Right atrium auricular region (tissue), 2 donors: ENCODE measurements at regions not wholly inside any gene's neighbourhood (a gene's known extent, or its start where the extent isn't known, plus 50 kb on each side); places are given as distances from the start of the nearest gene placed in this dataset.

ENCODE experiments used
- DNase-seq: peaks from one replicate; pipeline ENCODE4 v3.0.0-alpha.2; 2019; ENCODE audit warnings: low spot score
- H3K27ac ChIP-seq, 2 donors: fragments of 200-600 bp; sonication (generic); 1 replicate in 1 of 2; 2 replicates in 1 of 2; pipeline ENCODE4 v1.5.1; 2016 to 2019
- H3K27me3 ChIP-seq, 2 donors: fragments of 200-600 bp; sonication (generic); one replicate each; pipeline versions ENCODE4 v1.5.1 to v1.6.0; 2017 to 2019
- H3K36me3 ChIP-seq: fragments of 200-600 bp; sonication (generic); one replicate; pipeline ENCODE4 v1.5.1; 2016
- H3K4me1 ChIP-seq, 2 donors: fragments of 200-600 bp; sonication (generic); one replicate each; pipeline versions ENCODE4 v1.5.1 to v1.6.0; 2017 to 2019
- H3K4me3 ChIP-seq, 2 donors: fragments of 200-600 bp; sonication (generic); 1 replicate in 1 of 2; 2 replicates in 1 of 2; pipeline ENCODE4 v1.5.1; 2017 to 2019; ENCODE audit warnings: mild to moderate bottlenecking in 1 of 2, moderate library complexity in 1 of 2
- H3K9me3 ChIP-seq, 2 donors: fragments of 200-600 bp; sonication (generic); one replicate each; pipeline ENCODE4 v1.5.1; 2019
- CTCF ChIP-seq, 2 donors: fragments of 200-600 bp; sonication (generic); IDR thresholded peaks; one replicate each; pipeline ENCODE4 v1.5.1; 2019; ENCODE audit warnings: antibody characterized with exemption in 2 of 2

- no peak overlapping the region for H3K27ac ChIP-seq
- no peak for DNase-seq
- H3K27me3 ChIP-seq, result no peaks in the 10 kb centered on the region
- no peak for TF ChIP-seq CTCF (IDR thresholded peaks at IDR 0.05)
- H3K4me1 ChIP-seq, result no peaks in the 10 kb centered on the region
- no peaks in the 10 kb centered on the region for H3K36me3 ChIP-seq
- H3K4me3 ChIP-seq, result no peak overlapping the region
- H3K9me3 ChIP-seq, result no peaks in the 10 kb centered on the region
Observed at GRCh38 chr6:22056398-22056797, 240.4 kb downstream of the PRL start.

- TF ChIP-seq CTCF (IDR thresholded peaks at IDR 0.05), result no peak
- Histone ChIP-seq H3K9me3 (no peaks in the 10 kb centered on the region), H3K27ac (no peak overlapping the region), H3K36me3 (no peaks in the 10 kb centered on the region), H3K4me3 (no peak overlapping the region), H3K4me1 (no peaks in the 10 kb centered on the region), H3K27me3 (no peaks in the 10 kb centered on the region)
- DNase-seq, result no peak
Observed at GRCh38 chr6:22057962-22058361, 238.9 kb downstream of the PRL start.

- Histone ChIP-seq H3K4me1 (no peaks in the 10 kb centered on the region), H3K9me3 (no peaks in the 10 kb centered on the region), H3K27me3 (no peaks in the 10 kb centered on the region), H3K36me3 (no peaks in the 10 kb centered on the region), H3K4me3 (no peak overlapping the region), H3K27ac (no peak overlapping the region)
- DNase-seq, result no peak
- no peak for TF ChIP-seq CTCF (IDR thresholded peaks at IDR 0.05)
Observed at GRCh38 chr6:22059126-22059525, 237.7 kb downstream of the PRL start.

GRCh38 chr6:22059946-22060345, 236.9 kb downstream of the PRL start:
- Histone ChIP-seq H3K9me3 (no peaks in the 10 kb centered on the region), H3K27me3 (no peaks in the 10 kb centered on the region), H3K4me1 (no peaks in the 10 kb centered on the region), H3K36me3 (no peaks in the 10 kb centered on the region), H3K4me3 (no peak overlapping the region), H3K27ac (no peak overlapping the region)
- no peak for DNase-seq
- no peak for TF ChIP-seq CTCF (IDR thresholded peaks at IDR 0.05)

GRCh38 chr6:22062807-22063408, 233.9 kb downstream of the PRL start:
- Histone ChIP-seq H3K4me3 (no peak overlapping the region), H3K27me3 (no peaks in the 10 kb centered on the region), H3K9me3 (no peaks in the 10 kb centered on the region), H3K27ac (no peak overlapping the region), H3K36me3 (no peaks in the 10 kb centered on the region), H3K4me1 (peaks cover 0 to 9% of the 10 kb centered on the region in 2 donors)
- no peak for DNase-seq
- no peak for TF ChIP-seq CTCF (IDR thresholded peaks at IDR 0.05)

- no peak for DNase-seq
- Histone ChIP-seq H3K4me1 (peaks cover 0 to 9% of the 10 kb centered on the region in 2 donors), H3K27ac (no peak overlapping the region), H3K4me3 (no peak overlapping the region), H3K27me3 (no peaks in the 10 kb centered on the region), H3K9me3 (no peaks in the 10 kb centered on the region), H3K36me3 (no peaks in the 10 kb centered on the region)
- no peak for TF ChIP-seq CTCF (IDR thresholded peaks at IDR 0.05)
Observed at GRCh38 chr6:22064558-22064957, 232.3 kb downstream of the PRL start.
